ENCODE measurements at regions not wholly inside any gene's neighbourhood (a gene's known extent, or its start where the extent isn't known, plus 50 kb on each side); places are given as distances from the start of the nearest gene placed in this dataset.

GRCh38 chr5:173741729-173742431 lies 125.4 kb upstream of the BOD1 start:
- DNase-seq (ENCODE audit: low read depth in 2 of 2), result no peak

- no peak for DNase-seq (ENCODE audit: low read depth in 2 of 2)
Observed at GRCh38 chr5:173742432-173742816, 126.0 kb upstream of the BOD1 start.

- no peak for DNase-seq (ENCODE audit: low read depth in 2 of 2)
Observed at GRCh38 chr5:173743641-173744343, 127.3 kb upstream of the BOD1 start.

GRCh38 chr5:173744551-173744950 lies 128.1 kb upstream of the BOD1 start:
- no peak for DNase-seq (ENCODE audit: low read depth in 2 of 2)

GRCh38 chr5:173745123-173745522 lies 128.7 kb upstream of the BOD1 start:
- DNase-seq (ENCODE audit: low read depth in 2 of 2), result no peak

GRCh38 chr5:173745557-173745956 lies 129.1 kb upstream of the BOD1 start:
- no peak for DNase-seq (ENCODE audit: low read depth in 2 of 2)

GRCh38 chr5:173746047-173746646 lies 129.7 kb upstream of the BOD1 start:
- DNase-seq (ENCODE audit: low read depth in 2 of 2), result no peak

- no peak for DNase-seq (ENCODE audit: low read depth in 2 of 2)
Observed at GRCh38 chr5:173747876-173748275, 131.4 kb upstream of the BOD1 start.

- DNase-seq (ENCODE audit: low read depth in 2 of 2), result no peak
Observed at GRCh38 chr5:173750538-173751265, 134.3 kb upstream of the BOD1 start.

- DNase-seq (ENCODE audit: low read depth in 2 of 2), result no peak
Observed at GRCh38 chr5:173751266-173751600, 134.8 kb upstream of the BOD1 start.

GRCh38 chr5:173752653-173753052 lies 135.5 kb upstream of the CPEB4 start:
- DNase-seq (ENCODE audit: low read depth in 2 of 2), result no peak

GRCh38 chr5:173753307-173754168 lies 134.6 kb upstream of the CPEB4 start:
- DNase-seq (ENCODE audit: low read depth in 2 of 2), result peak; percentile 10 to 11

- DNase-seq (ENCODE audit: low read depth in 2 of 2), result no peak
Observed at GRCh38 chr5:173755319-173755718, 132.8 kb upstream of the CPEB4 start.

- no peak for DNase-seq (ENCODE audit: low read depth in 2 of 2)
Observed at GRCh38 chr5:173757403-173758209, 130.5 kb upstream of the CPEB4 start.

GRCh38 chr5:173758676-173759075 lies 129.5 kb upstream of the CPEB4 start:
- DNase-seq (ENCODE audit: low read depth in 2 of 2), result no peak

- DNase-seq (ENCODE audit: low read depth in 2 of 2), result no peak
Observed at GRCh38 chr5:173759691-173760090, 128.5 kb upstream of the CPEB4 start.

- DNase-seq (ENCODE audit: low read depth in 2 of 2), result no peak
Observed at GRCh38 chr5:173760461-173761177, 127.5 kb upstream of the CPEB4 start.

- no peak for DNase-seq (ENCODE audit: low read depth in 2 of 2)
Observed at GRCh38 chr5:173761178-173761513, 127.0 kb upstream of the CPEB4 start.

GRCh38 chr5:173762045-173762444 lies 126.1 kb upstream of the CPEB4 start:
- DNase-seq (ENCODE audit: low read depth in 2 of 2), result no peak

GRCh38 chr5:173762930-173763329 lies 125.2 kb upstream of the CPEB4 start:
- DNase-seq (ENCODE audit: low read depth in 2 of 2), result no peak

Data from fibroblast of skin of left quadriceps (primary cell).